ENCODE measurements at regions not wholly inside any gene's neighbourhood (a gene's known extent, or its start where the extent isn't known, plus 50 kb on each side); places are given as distances from the start of the nearest gene placed in this dataset.
A peak's percentile ranks its signal among the peaks of the same experiment; 100 is the strongest.

GRCh38 chr3:194865061-194865460 is 179.4 kb downstream of the FAM43A start:
- Histone ChIP-seq H3K27ac (no peak overlapping the region), H3K27me3 (no peaks in the 10 kb centered on the region), H3K9me3 (no peaks in the 10 kb centered on the region), H3K4me3 (no peak overlapping the region), H3K36me3 (no peaks in the 10 kb centered on the region), H3K4me1 (peaks cover 6 to 19% (median 16%) of the 10 kb centered on the region in 4 donors)
- intact Hi-C loops (cut with DNase I; ENCODE audit: low total_unique reads), result loop anchor here (5.0 kb wide), 1 partner anchor 667 kb away; no protein-coding TSS in a partner anchor
- DNase-seq, result no peak
- TF ChIP-seq EP300 (IDR thresholded peaks at IDR 0.05; ENCODE audit: low read depth) (no peak), CTCF (IDR thresholded peaks at IDR 0.05) (no peak), POLR2AphosphoS5 (IDR thresholded peaks at IDR 0.05) (no peak), POLR2A (IDR thresholded peaks at IDR 0.05) (no peak)
- WGBS, 2 donors (ENCODE audit: low coverage in 1 of 2), result 57 to 68% methylated on average over 3 of the region's 3 CpGs
- in situ Hi-C loops (cut with MboI; ENCODE audit: low pct_ligation_motif_present in 1 of 4, low pct_unique_long_range_greater_than_20kb in 1 of 4, low sequenced_read_pairs in 3 of 4), result no loop called here

- intact Hi-C loops (cut with DNase I; ENCODE audit: low total_unique reads) (loop anchor here (5.0 kb wide), 1 partner anchor 667 kb away; no protein-coding TSS in a partner anchor), in situ Hi-C loops (cut with MboI; ENCODE audit: low pct_ligation_motif_present in 1 of 4, low pct_unique_long_range_greater_than_20kb in 1 of 4, low sequenced_read_pairs in 3 of 4) (no loop called here)
- H3K36me3 ChIP-seq, result no peaks in the 10 kb centered on the region
- 71 to 76% methylated on average over 2 of the region's 2 CpGs for WGBS, 2 donors (ENCODE audit: low coverage in 1 of 2)
- no peak for DNase-seq
- no peaks in the 10 kb centered on the region for H3K9me3 ChIP-seq
- TF ChIP-seq EP300 (IDR thresholded peaks at IDR 0.05; ENCODE audit: low read depth) (no peak), POLR2AphosphoS5 (IDR thresholded peaks at IDR 0.05) (no peak), POLR2A (IDR thresholded peaks at IDR 0.05) (no peak), CTCF (IDR thresholded peaks at IDR 0.05) (no peak)
- H3K4me3 ChIP-seq, result no peak overlapping the region
- peaks cover 6 to 25% (median 20%) of the 10 kb centered on the region in 4 donors for H3K4me1 ChIP-seq
- no peaks in the 10 kb centered on the region for H3K27me3 ChIP-seq
- no peak overlapping the region for H3K27ac ChIP-seq
Measured at GRCh38 chr3:194865615-194866014, 179.9 kb downstream of the FAM43A start.

- Histone ChIP-seq H3K27me3 (no peaks in the 10 kb centered on the region), H3K4me1 (peaks cover 6 to 31% (median 24%) of the 10 kb centered on the region in 4 donors), H3K4me3 (no peak overlapping the region), H3K36me3 (no peaks in the 10 kb centered on the region), H3K9me3 (no peaks in the 10 kb centered on the region), H3K27ac (no peak overlapping the region)
- WGBS, 2 donors (ENCODE audit: low coverage in 1 of 2), result 58 to 65% methylated on average over 4 of the region's 4 CpGs
- in situ Hi-C loops (cut with MboI; ENCODE audit: low pct_ligation_motif_present in 1 of 4, low pct_unique_long_range_greater_than_20kb in 1 of 4, low sequenced_read_pairs in 3 of 4) (no loop called here), intact Hi-C loops (cut with DNase I; ENCODE audit: low total_unique reads) (loop anchor here (5.0 kb wide), 1 partner anchor 666 kb away; no protein-coding TSS in a partner anchor)
- TF ChIP-seq POLR2A (IDR thresholded peaks at IDR 0.05) (no peak), POLR2AphosphoS5 (IDR thresholded peaks at IDR 0.05) (no peak), CTCF (IDR thresholded peaks at IDR 0.05) (no peak), EP300 (IDR thresholded peaks at IDR 0.05; ENCODE audit: low read depth) (no peak)
- no peak for DNase-seq
Measured at GRCh38 chr3:194866236-194866635, 180.6 kb downstream of the FAM43A start.

- in situ Hi-C loops (cut with MboI; ENCODE audit: low pct_ligation_motif_present in 1 of 4, low pct_unique_long_range_greater_than_20kb in 1 of 4, low sequenced_read_pairs in 3 of 4), result no loop called here
- H3K36me3 ChIP-seq, result no peaks in the 10 kb centered on the region
- no peaks in the 10 kb centered on the region for H3K9me3 ChIP-seq
- H3K4me3 ChIP-seq, result no peak overlapping the region
- 27 to 52% methylated on average over 6 to 13 of the region's 13 CpGs for WGBS, 2 donors (ENCODE audit: low coverage in 1 of 2)
- TF ChIP-seq CTCF (IDR thresholded peaks at IDR 0.05) (no peak), POLR2AphosphoS5 (IDR thresholded peaks at IDR 0.05) (no peak), POLR2A (IDR thresholded peaks at IDR 0.05) (peak; percentile 31), EP300 (IDR thresholded peaks at IDR 0.05; ENCODE audit: low read depth) (no peak)
- H3K27ac ChIP-seq, result peak overlapping the region; percentile 12 to 36 (median 28)
- no peaks in the 10 kb centered on the region for H3K27me3 ChIP-seq
- intact Hi-C loops (cut with DNase I; ENCODE audit: low total_unique reads), result loop anchor here (5.0 kb wide), 1 partner anchor 665 kb away; no protein-coding TSS in a partner anchor
- peak; percentile 68 for DNase-seq
- peaks cover 16 to 43% (median 36%) of the 10 kb centered on the region in 4 donors for H3K4me1 ChIP-seq
Measured at GRCh38 chr3:194867270-194867983, 181.7 kb downstream of the FAM43A start.

All from transverse colon (tissue), 4 donors.